HepG2 (cell line): ENCODE measurements at regions not wholly inside any gene's neighbourhood (a gene's known extent, or its start where the extent isn't known, plus 50 kb on each side); places are given as distances from the start of the nearest gene placed in this dataset.
A peak's percentile ranks its signal among the peaks of the same experiment; 100 is the strongest.
"Not testable (repeated sequence)": the region's sequence is repeated elsewhere in the genome, so short reads cannot be mapped to it uniquely, and the experiment has no call there.

Experiments
- ATF7 ChIP-seq, 2 experiments: fragments of 450-650 bp in 1 of 2; sonication (generic) in 1 of 2; formaldehyde crosslinking in 1 of 2; IDR thresholded peaks; 2 replicates each; pipeline versions ENCODE4 v1.4.0 to v1.6.1; 2016 to 2020; ENCODE audit warnings: antibody characterized with exemption in 1 of 2, mild to moderate bottlenecking in 1 of 2, missing genetic modification reagents in 1 of 2
- EP300 ChIP-seq, 3 experiments: sonication (generic) in 1 of 3; formaldehyde crosslinking in 1 of 3; IDR thresholded peaks; 2 replicates each; pipeline versions ENCODE4 v1.5.1 to v1.6.1; 2011 to 2020; ENCODE audit warnings: low read depth in 2 of 3, low read length in 2 of 3, borderline replicate concordance in 1 of 3, improper control_type of control experiment in 1 of 3, mild to moderate bottlenecking in 1 of 3, missing genetic modification reagents in 1 of 3, moderate library complexity in 1 of 3
- FOXA3 ChIP-seq: IDR thresholded peaks from 2 replicates; pipeline ENCODE4 v1.6.1; 2016; ENCODE audit warnings: missing genetic modification reagents, missing compliant biosample characterization
- LCORL ChIP-seq, 2 experiments: fragments of 450-650 bp in 1 of 2; sonication (generic) in 1 of 2; formaldehyde crosslinking in 1 of 2; IDR thresholded peaks; 2 replicates each; pipeline versions ENCODE4 v1.5.0 to v1.6.1; 2017 to 2020; ENCODE audit warnings: antibody characterized with exemption in 1 of 2, missing genetic modification reagents in 1 of 2
- MIER3 ChIP-seq: IDR thresholded peaks from 2 replicates; pipeline ENCODE4 v1.6.1; 2016; ENCODE audit warnings: missing compliant biosample characterization, borderline replicate concordance
- NR2F1 ChIP-seq, 2 experiments: fragments of 450-650 bp in 1 of 2; formaldehyde crosslinking in 1 of 2; IDR thresholded peaks; 2 replicates each; pipeline versions ENCODE4 v1.5.0 to v1.6.1; 2016 to 2020; ENCODE audit warnings: mild to moderate bottlenecking in 1 of 2, missing compliant biosample characterization in 1 of 2, missing genetic modification reagents in 1 of 2, moderate library complexity in 1 of 2
- PHF21A ChIP-seq: sonication (generic); formaldehyde crosslinking; IDR thresholded peaks from 2 replicates; pipeline ENCODE4 v1.5.0; 2020; ENCODE audit warnings: mild to moderate bottlenecking, missing genetic modification reagents
- SAP130 ChIP-seq: IDR thresholded peaks from 2 replicates; pipeline ENCODE4 v1.6.1; 2016; ENCODE audit warnings: low read depth
- TCF7 ChIP-seq: sonication (generic); IDR thresholded peaks from 2 replicates; pipeline ENCODE4 v1.6.1; 2016; ENCODE audit warnings: antibody characterized with exemption, low read depth
- TCF7L2 ChIP-seq: IDR thresholded peaks from 2 replicates; pipeline ENCODE4 v1.6.1; 2011; ENCODE audit warnings: mild to moderate bottlenecking, low read depth, low read length, moderate library complexity
- THAP11 ChIP-seq: IDR thresholded peaks from 2 replicates; pipeline ENCODE4 v1.6.1; 2016; ENCODE audit warnings: missing biosample characterization, missing genetic modification reagents
- TRIM24 ChIP-seq: sonication (generic); formaldehyde crosslinking; IDR thresholded peaks from 2 replicates; pipeline ENCODE4 v1.8.0; 2022; ENCODE audit warnings: mild to moderate bottlenecking, missing genetic modification reagents
- ZMYM4 ChIP-seq: sonication (generic); formaldehyde crosslinking; IDR thresholded peaks from 2 replicates; pipeline ENCODE4 v1.8.1; 2023; ENCODE audit warnings: mild to moderate bottlenecking, missing genetic modification reagents
- ZNF644 ChIP-seq: IDR thresholded peaks from 2 replicates; pipeline ENCODE4 v1.6.1; 2016; ENCODE audit warnings: low read depth
- TF ChIP-seq, protein P1 (sequence below): sonication (generic); formaldehyde crosslinking; IDR thresholded peaks from 2 replicates; pipeline ENCODE4 v1.5.1; 2020; ENCODE audit warnings: mild to moderate bottlenecking, missing genetic modification reagents, borderline replicate concordance
- TF ChIP-seq, protein P2 (sequence below): IDR thresholded peaks from 2 replicates; pipeline ENCODE4 v1.6.1; 2016
- TF ChIP-seq, protein P3 (sequence below), 2 experiments: sonication (generic) in 1 of 2; formaldehyde crosslinking in 1 of 2; IDR thresholded peaks; 2 replicates each; pipeline versions ENCODE4 v1.4.0 to v1.6.1; 2016 to 2020; ENCODE audit warnings: borderline replicate concordance in 1 of 2, low read depth in 1 of 2, mild to moderate bottlenecking in 1 of 2, missing genetic modification reagents in 1 of 2

DNA sequence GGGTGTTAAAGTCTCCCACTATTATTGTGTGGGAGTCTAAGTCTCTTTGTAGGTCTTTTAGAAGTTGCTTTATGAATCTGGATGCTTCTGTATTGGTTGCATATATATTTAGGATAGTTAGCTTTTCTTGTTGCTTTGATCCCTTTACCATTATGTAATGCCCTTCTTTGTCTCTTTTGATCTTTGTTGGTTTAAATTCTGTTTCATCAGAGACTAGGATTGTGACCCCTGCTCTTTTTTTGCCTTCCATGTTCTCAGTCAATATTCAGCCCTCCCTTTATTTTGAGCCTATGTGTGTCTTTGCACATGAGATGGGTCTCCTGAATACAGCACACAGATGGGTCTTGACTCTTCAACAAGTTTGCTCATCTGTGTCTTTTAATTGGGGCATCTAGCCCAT lies 126.0 kb downstream of the PCSK1 start (continued):
- TF ChIP-seq, protein P1, sequence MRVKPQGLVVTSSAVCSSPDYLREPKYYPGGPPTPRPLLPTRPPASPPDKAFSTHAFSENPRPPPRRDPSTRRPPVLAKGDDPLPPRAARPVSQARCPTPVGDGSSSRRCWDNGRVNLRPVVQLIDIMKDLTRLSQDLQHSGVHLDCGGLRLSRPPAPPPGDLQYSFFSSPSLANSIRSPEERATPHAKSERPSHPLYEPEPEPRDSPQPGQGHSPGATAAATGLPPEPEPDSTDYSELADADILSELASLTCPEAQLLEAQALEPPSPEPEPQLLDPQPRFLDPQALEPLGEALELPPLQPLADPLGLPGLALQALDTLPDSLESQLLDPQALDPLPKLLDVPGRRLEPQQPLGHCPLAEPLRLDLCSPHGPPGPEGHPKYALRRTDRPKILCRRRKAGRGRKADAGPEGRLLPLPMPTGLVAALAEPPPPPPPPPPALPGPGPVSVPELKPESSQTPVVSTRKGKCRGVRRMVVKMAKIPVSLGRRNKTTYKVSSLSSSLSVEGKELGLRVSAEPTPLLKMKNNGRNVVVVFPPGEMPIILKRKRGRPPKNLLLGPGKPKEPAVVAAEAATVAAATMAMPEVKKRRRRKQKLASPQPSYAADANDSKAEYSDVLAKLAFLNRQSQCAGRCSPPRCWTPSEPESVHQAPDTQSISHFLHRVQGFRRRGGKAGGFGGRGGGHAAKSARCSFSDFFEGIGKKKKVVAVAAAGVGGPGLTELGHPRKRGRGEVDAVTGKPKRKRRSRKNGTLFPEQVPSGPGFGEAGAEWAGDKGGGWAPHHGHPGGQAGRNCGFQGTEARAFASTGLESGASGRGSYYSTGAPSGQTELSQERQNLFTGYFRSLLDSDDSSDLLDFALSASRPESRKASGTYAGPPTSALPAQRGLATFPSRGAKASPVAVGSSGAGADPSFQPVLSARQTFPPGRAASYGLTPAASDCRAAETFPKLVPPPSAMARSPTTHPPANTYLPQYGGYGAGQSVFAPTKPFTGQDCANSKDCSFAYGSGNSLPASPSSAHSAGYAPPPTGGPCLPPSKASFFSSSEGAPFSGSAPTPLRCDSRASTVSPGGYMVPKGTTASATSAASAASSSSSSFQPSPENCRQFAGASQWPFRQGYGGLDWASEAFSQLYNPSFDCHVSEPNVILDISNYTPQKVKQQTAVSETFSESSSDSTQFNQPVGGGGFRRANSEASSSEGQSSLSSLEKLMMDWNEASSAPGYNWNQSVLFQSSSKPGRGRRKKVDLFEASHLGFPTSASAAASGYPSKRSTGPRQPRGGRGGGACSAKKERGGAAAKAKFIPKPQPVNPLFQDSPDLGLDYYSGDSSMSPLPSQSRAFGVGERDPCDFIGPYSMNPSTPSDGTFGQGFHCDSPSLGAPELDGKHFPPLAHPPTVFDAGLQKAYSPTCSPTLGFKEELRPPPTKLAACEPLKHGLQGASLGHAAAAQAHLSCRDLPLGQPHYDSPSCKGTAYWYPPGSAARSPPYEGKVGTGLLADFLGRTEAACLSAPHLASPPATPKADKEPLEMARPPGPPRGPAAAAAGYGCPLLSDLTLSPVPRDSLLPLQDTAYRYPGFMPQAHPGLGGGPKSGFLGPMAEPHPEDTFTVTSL, result peak; percentile 75; the same call in 1 of the 2 replicates
- TF ChIP-seq LCORL (IDR thresholded peaks at IDR 0.05) (peak; percentile 62), TCF7L2 (0 out of 2 replicates have a peak, but pooled peaks have one; percentile 14), THAP11 (peak; percentile 65), PHF21A (CRISPR knock-in tag) (0 out of 2 replicates have a peak, but pooled peaks have one; percentile 20), ZNF644 (peak; percentile 69), NR2F1 (CRISPR knock-in tag; IDR thresholded peaks at IDR 0.05) (peak; percentile 23 to 67; a peak in 2 of 4 replicates), MIER3 (0 out of 2 replicates have a peak, but pooled peaks have one; percentile 37), FOXA3 (CRISPR knock-in tag) (peak; percentile 67; the same call in 1 of the 2 replicates), TRIM24 (peak; percentile 92), ZMYM4 (CRISPR knock-in tag) (peak; percentile 72), ATF7 (IDR thresholded peaks at IDR 0.05) (peak; percentile 53), TCF7 (peak; percentile 92), SAP130 (CRISPR knock-in tag) (peak; percentile 31; the same call in 1 of the 2 replicates), EP300 (IDR thresholded peaks at IDR 0.05; ENCODE audit: low read depth in 2 of 2, low read length in 2 of 2) (peak in 1 of 2 experiments; percentile 80; a peak in 2 of 4 replicates), EP300 (CRISPR knock-in tag; IDR thresholded peaks at IDR 0.05; ENCODE audit: borderline replicate concordance) (peak; percentile 24; the same call in 1 of the 2 replicates)
- not testable (repeated sequence) for TF ChIP-seq LCORL, ATF7 (CRISPR knock-in tag; IDR thresholded peaks at IDR 0.05)
- TF ChIP-seq, protein P2, sequence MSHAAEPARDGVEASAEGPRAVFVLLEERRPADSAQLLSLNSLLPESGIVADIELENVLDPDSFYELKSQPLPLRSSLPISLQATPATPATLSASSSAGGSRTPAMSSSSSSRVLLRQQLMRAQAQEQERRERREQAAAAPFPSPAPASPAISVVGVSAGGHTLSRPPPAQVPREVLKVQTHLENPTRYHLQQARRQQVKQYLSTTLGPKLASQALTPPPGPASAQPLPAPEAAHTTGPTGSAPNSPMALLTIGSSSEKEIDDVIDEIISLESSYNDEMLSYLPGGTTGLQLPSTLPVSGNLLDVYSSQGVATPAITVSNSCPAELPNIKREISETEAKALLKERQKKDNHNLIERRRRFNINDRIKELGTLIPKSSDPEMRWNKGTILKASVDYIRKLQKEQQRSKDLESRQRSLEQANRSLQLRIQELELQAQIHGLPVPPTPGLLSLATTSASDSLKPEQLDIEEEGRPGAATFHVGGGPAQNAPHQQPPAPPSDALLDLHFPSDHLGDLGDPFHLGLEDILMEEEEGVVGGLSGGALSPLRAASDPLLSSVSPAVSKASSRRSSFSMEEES (CRISPR knock-in tag), result 0 out of 2 replicates have a peak, but pooled peaks have one; percentile 34
- TF ChIP-seq, protein P3, sequence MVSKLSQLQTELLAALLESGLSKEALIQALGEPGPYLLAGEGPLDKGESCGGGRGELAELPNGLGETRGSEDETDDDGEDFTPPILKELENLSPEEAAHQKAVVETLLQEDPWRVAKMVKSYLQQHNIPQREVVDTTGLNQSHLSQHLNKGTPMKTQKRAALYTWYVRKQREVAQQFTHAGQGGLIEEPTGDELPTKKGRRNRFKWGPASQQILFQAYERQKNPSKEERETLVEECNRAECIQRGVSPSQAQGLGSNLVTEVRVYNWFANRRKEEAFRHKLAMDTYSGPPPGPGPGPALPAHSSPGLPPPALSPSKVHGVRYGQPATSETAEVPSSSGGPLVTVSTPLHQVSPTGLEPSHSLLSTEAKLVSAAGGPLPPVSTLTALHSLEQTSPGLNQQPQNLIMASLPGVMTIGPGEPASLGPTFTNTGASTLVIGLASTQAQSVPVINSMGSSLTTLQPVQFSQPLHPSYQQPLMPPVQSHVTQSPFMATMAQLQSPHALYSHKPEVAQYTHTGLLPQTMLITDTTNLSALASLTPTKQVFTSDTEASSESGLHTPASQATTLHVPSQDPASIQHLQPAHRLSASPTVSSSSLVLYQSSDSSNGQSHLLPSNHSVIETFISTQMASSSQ (IDR thresholded peaks at IDR 0.05; ENCODE audit: low read depth), result peak; percentile 44; the same call in 1 of the 2 replicates
- TF ChIP-seq, protein P3 (CRISPR knock-in tag; IDR thresholded peaks at IDR 0.05; ENCODE audit: borderline replicate concordance), result peak; percentile 71; the same call in 1 of the 2 replicates
